Liver (tissue), 3 donors: ENCODE measurements at regions not wholly inside any gene's neighbourhood (a gene's known extent, or its start where the extent isn't known, plus 50 kb on each side); places are given as distances from the start of the nearest gene placed in this dataset.

Source experiments
- ATF3 ChIP-seq: IDR thresholded peaks from 2 replicates; pipeline ENCODE4 v1.6.1; 2016; ENCODE audit warnings: antibody characterized with exemption
- EGR1 ChIP-seq, 2 donors: IDR thresholded peaks; 2 replicates each; pipeline ENCODE4 v1.6.1; 2016 to 2018; ENCODE audit warnings: antibody characterized with exemption in 2 of 2, low read depth in 2 of 2
- FOXA1 ChIP-seq: IDR thresholded peaks from 2 replicates; pipeline ENCODE4 v1.6.1; 2016; ENCODE audit warnings: antibody characterized with exemption
- GABPA ChIP-seq, 2 donors: IDR thresholded peaks in 1 of 2; conservative IDR thresholded peaks in 1 of 2; 2 replicates each; pipeline ENCODE4 v1.6.1; 2016; ENCODE audit warnings: antibody characterized with exemption in 2 of 2, mild to moderate bottlenecking in 1 of 2, moderate library complexity in 1 of 2
- JUND ChIP-seq, 2 donors: IDR thresholded peaks; 2 replicates each; pipeline ENCODE4 v1.6.1; 2016; ENCODE audit warnings: antibody characterized with exemption in 2 of 2
- RAD21 ChIP-seq, 2 donors: IDR thresholded peaks; 2 replicates each; pipeline ENCODE4 v1.6.1; 2016; ENCODE audit warnings: antibody characterized with exemption in 2 of 2, mild to moderate bottlenecking in 2 of 2
- SP1 ChIP-seq: IDR thresholded peaks from 2 replicates; pipeline ENCODE4 v1.6.1; 2018; ENCODE audit warnings: antibody characterized with exemption, mild to moderate bottlenecking
- TAF1 ChIP-seq: conservative IDR thresholded peaks from 2 replicates; pipeline ENCODE4 v1.6.1; 2016; ENCODE audit warnings: antibody characterized with exemption, mild to moderate bottlenecking
- YY1 ChIP-seq: IDR thresholded peaks from 2 replicates; pipeline ENCODE4 v1.6.1; 2016; ENCODE audit warnings: antibody characterized with exemption, mild to moderate bottlenecking
- TF ChIP-seq, protein P1 (sequence below): fragments of 150-350 bp; IDR thresholded peaks from 2 replicates; pipeline ENCODE4 v1.5.1; 2017; ENCODE audit warnings: improper control_type of control experiment, low read depth, low read length; ENCODE audit not compliant: missing input control
- TF ChIP-seq, protein P2 (sequence below): IDR thresholded peaks from 2 replicates; pipeline ENCODE4 v1.6.1; 2016; ENCODE audit warnings: antibody characterized with exemption, mild to moderate bottlenecking
- TF ChIP-seq, protein P3 (sequence below): IDR thresholded peaks from 2 replicates; pipeline ENCODE4 v1.6.1; 2016; ENCODE audit warnings: antibody characterized with exemption
- donor health status: healthy.
- donor health status: healthy.

DNA sequence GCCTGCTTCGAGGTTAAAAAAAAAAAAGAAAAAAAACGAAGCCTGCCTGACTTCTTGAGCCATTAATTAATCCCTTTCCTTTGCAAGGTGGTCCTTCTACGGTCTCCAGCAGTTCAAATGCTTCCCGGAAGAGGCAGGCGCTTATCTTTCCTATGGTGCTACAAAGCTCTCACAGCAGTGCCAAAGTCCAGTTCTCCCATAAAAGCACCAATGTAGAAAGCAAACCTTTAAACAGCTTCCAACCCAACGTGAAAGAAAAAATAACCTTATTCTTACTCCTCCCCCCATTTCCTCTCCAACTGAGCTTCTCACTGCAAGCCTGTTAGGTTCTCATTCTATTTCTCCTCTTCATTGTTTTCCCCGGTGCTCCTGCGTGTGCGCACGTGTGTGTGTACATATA is 317.4 kb upstream of the SOX11 start:
- TF ChIP-seq, protein P1, sequence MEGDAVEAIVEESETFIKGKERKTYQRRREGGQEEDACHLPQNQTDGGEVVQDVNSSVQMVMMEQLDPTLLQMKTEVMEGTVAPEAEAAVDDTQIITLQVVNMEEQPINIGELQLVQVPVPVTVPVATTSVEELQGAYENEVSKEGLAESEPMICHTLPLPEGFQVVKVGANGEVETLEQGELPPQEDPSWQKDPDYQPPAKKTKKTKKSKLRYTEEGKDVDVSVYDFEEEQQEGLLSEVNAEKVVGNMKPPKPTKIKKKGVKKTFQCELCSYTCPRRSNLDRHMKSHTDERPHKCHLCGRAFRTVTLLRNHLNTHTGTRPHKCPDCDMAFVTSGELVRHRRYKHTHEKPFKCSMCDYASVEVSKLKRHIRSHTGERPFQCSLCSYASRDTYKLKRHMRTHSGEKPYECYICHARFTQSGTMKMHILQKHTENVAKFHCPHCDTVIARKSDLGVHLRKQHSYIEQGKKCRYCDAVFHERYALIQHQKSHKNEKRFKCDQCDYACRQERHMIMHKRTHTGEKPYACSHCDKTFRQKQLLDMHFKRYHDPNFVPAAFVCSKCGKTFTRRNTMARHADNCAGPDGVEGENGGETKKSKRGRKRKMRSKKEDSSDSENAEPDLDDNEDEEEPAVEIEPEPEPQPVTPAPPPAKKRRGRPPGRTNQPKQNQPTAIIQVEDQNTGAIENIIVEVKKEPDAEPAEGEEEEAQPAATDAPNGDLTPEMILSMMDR, result no peak
- no peak for TF ChIP-seq JUND (IDR thresholded peaks at IDR 0.05)
- no peak for TF ChIP-seq EGR1 (IDR thresholded peaks at IDR 0.05; ENCODE audit: low read depth in 2 of 2)
- TF ChIP-seq GABPA (IDR thresholded peaks at IDR 0.05 in 1 of 2, conservative IDR thresholded peaks at IDR 0.05 in 1 of 2), result no peak
- TF ChIP-seq, protein P2, sequence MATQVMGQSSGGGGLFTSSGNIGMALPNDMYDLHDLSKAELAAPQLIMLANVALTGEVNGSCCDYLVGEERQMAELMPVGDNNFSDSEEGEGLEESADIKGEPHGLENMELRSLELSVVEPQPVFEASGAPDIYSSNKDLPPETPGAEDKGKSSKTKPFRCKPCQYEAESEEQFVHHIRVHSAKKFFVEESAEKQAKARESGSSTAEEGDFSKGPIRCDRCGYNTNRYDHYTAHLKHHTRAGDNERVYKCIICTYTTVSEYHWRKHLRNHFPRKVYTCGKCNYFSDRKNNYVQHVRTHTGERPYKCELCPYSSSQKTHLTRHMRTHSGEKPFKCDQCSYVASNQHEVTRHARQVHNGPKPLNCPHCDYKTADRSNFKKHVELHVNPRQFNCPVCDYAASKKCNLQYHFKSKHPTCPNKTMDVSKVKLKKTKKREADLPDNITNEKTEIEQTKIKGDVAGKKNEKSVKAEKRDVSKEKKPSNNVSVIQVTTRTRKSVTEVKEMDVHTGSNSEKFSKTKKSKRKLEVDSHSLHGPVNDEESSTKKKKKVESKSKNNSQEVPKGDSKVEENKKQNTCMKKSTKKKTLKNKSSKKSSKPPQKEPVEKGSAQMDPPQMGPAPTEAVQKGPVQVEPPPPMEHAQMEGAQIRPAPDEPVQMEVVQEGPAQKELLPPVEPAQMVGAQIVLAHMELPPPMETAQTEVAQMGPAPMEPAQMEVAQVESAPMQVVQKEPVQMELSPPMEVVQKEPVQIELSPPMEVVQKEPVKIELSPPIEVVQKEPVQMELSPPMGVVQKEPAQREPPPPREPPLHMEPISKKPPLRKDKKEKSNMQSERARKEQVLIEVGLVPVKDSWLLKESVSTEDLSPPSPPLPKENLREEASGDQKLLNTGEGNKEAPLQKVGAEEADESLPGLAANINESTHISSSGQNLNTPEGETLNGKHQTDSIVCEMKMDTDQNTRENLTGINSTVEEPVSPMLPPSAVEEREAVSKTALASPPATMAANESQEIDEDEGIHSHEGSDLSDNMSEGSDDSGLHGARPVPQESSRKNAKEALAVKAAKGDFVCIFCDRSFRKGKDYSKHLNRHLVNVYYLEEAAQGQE, result no peak
- TF ChIP-seq TAF1, result no peak
- TF ChIP-seq, protein P3, sequence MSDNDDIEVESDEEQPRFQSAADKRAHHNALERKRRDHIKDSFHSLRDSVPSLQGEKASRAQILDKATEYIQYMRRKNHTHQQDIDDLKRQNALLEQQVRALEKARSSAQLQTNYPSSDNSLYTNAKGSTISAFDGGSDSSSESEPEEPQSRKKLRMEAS, result no peak
- TF ChIP-seq SP1, result no peak
- no peak for TF ChIP-seq FOXA1
- no peak for TF ChIP-seq RAD21 (IDR thresholded peaks at IDR 0.05)
- TF ChIP-seq YY1, result no peak
- TF ChIP-seq ATF3, result no peak
